Panc1 (cell line): ENCODE measurements at regions not wholly inside any gene's neighbourhood (a gene's known extent, or its start where the extent isn't known, plus 50 kb on each side); places are given as distances from the start of the nearest gene placed in this dataset.

ENCODE experiments used
- ATAC-seq: fragments of 200-7000 bp; cut with Tn5 transposase; 2 replicates; pipeline ENCODE4 v1.9.1; 2020; ENCODE audit warnings: mild to moderate bottlenecking, moderate library complexity
- BruUV-seq: library from RNA; stranded (reverse); fragments of 400-500 nt; replicated peaks from 2 replicates; lab custom pipeline; 2021; lab: Mats Ljungman, UMichigan
- CTCF ChIA-PET: fragments of 300-600 bp; sonication (Branson Sonifier 250); formaldehyde crosslinking; loops from one replicate; lab custom pipeline; 2022; ENCODE audit warnings: antibody characterized with exemption; lab: Charles Lee
- POLR2A ChIA-PET: fragments of 300-600 bp; sonication (Branson Sonifier 250); formaldehyde crosslinking; loops from one replicate; lab custom pipeline; 2022; ENCODE audit warnings: antibody characterized with exemption; lab: Charles Lee
- DNase-seq: peaks from one replicate; pipeline ENCODE4 v3.0.0-alpha.2; 2010; ENCODE audit warnings: low read depth, low spot score
- H3K27ac ChIP-seq: 2 replicates; pipeline ENCODE4 v1.5.1; 2011; ENCODE audit warnings: mild to moderate bottlenecking, low read length, inconsistent platforms
- H3K27me3 ChIP-seq: fragments of 200-500 bp; sonication (Bioruptor generic); 2 replicates; pipeline ENCODE4 v1.6.0; 2014; ENCODE audit warnings: low read length, inconsistent platforms; ENCODE audit not compliant: control insufficient read depth, insufficient read depth
- H3K36me3 ChIP-seq: fragments of 200-500 bp; sonication (Bioruptor generic); 2 replicates; pipeline ENCODE4 v1.5.1; 2014; ENCODE audit warnings: inconsistent platforms, mild to moderate bottlenecking, low read length, moderate library complexity; ENCODE audit not compliant: control insufficient read depth, insufficient read depth
- H3K4me1 ChIP-seq: 2 replicates; pipeline ENCODE4 v1.5.1; 2011; ENCODE audit warnings: inconsistent platforms, mild to moderate bottlenecking, low read length, moderate library complexity; ENCODE audit not compliant: control insufficient read depth, insufficient read depth
- H3K4me3 ChIP-seq, 2 experiments: 2 replicates each; pipeline ENCODE4 v1.5.1; 2011 to 2012; ENCODE audit warnings: low read depth in 2 of 2, low read length in 2 of 2, mild to moderate bottlenecking in 2 of 2, inconsistent platforms in 1 of 2, moderate library complexity in 1 of 2
- H3K9me3 ChIP-seq: fragments of 200-500 bp; sonication (Bioruptor generic); 2 replicates; pipeline ENCODE4 v1.5.1; 2014; ENCODE audit warnings: low read depth, mild to moderate bottlenecking, inconsistent platforms, low read length, moderate library complexity; ENCODE audit not compliant: control insufficient read depth, insufficient read depth
- CTCF ChIP-seq: fragments of 450-650 bp; IDR thresholded peaks from 2 replicates; pipeline ENCODE4 v1.5.1; 2017; ENCODE audit warnings: mild to moderate bottlenecking
- POLR2AphosphoS5 ChIP-seq: IDR thresholded peaks from 2 replicates; pipeline ENCODE4 v1.6.1; 2012; ENCODE audit warnings: mild to moderate bottlenecking, low read depth, low read length, moderate library complexity
- REST ChIP-seq, 2 experiments: IDR thresholded peaks; 2 replicates each; pipeline ENCODE4 v1.6.1; 2011 to 2012; ENCODE audit warnings: low read depth in 2 of 2, control low read depth in 1 of 2, low read length in 1 of 2, mild to moderate bottlenecking in 1 of 2, moderate library complexity in 1 of 2; ENCODE audit not compliant: insufficient read depth in 1 of 2
- SIN3A ChIP-seq: IDR thresholded peaks from 2 replicates; pipeline ENCODE4 v1.6.1; 2012; ENCODE audit warnings: low read depth, mild to moderate bottlenecking, low read length, moderate library complexity, borderline replicate concordance; ENCODE audit not compliant: insufficient read depth
- TCF7L2 ChIP-seq: IDR thresholded peaks from 2 replicates; pipeline ENCODE4 v1.6.1; 2011; ENCODE audit warnings: mild to moderate bottlenecking, low read depth, low read length, inconsistent platforms
- in situ Hi-C: cut with HindIII; loops from 2 replicates; pipeline ENCODE4 v1.10.0; 2016; ENCODE audit warnings: low sequenced_read_pairs, low pct_unique_long_range_greater_than_20kb
- intact Hi-C: fragments of 100-400 bp; cut with micrococcal nuclease; formaldehyde crosslinking; loops from one replicate; pipeline ENCODE4 v1.10.0; 2022; ENCODE audit not compliant: unreplicated experiment

- H3K9me3 ChIP-seq = 0 out of 2 replicates have a peak, but pooled peaks cover 2% of the 10 kb centered on the region
- no peaks in the 10 kb centered on the region for H3K27me3 ChIP-seq
- ATAC-seq (no peak), DNase-seq (no peak)
- in situ Hi-C loops = no loop called here
- no peak overlapping the region for H3K4me3 ChIP-seq
- no TSS peak for BruUV-seq
- intact Hi-C loops = no loop called here
- TF ChIP-seq SIN3A (no peak), TCF7L2 (no peak), POLR2AphosphoS5 (no peak), REST (IDR thresholded peaks at IDR 0.05; ENCODE audit: insufficient read depth in 1 of 2, low read depth in 2 of 2, low read length in 1 of 2) (no peak), CTCF (no peak)
- ChIA-PET CTCF (no interaction called here), POLR2A (no interaction called here)
- H3K27ac ChIP-seq = no peak overlapping the region
- H3K36me3 ChIP-seq = no peaks in the 10 kb centered on the region
- no peaks in the 10 kb centered on the region for H3K4me1 ChIP-seq
Observed at GRCh38 chr18:1480309-1480708, 575.6 kb downstream of the ADCYAP1 start.

GRCh38 chr18:1481577-1481976 lies 576.9 kb downstream of the ADCYAP1 start:
- intact Hi-C loops = no loop called here

More at GRCh38 chr18:1481577-1481976, 576.9 kb downstream of the ADCYAP1 start:
- Histone ChIP-seq H3K9me3 (0 out of 2 replicates have a peak, but pooled peaks cover 2% of the 10 kb centered on the region), H3K27ac (no peak overlapping the region), H3K4me1 (no peaks in the 10 kb centered on the region), H3K4me3 (no peak overlapping the region), H3K27me3 (no peaks in the 10 kb centered on the region), H3K36me3 (no peaks in the 10 kb centered on the region)
- ATAC-seq (no peak), DNase-seq (no peak)
- in situ Hi-C loops = no loop called here
- ChIA-PET POLR2A (no interaction called here), CTCF (no interaction called here)
- TF ChIP-seq REST (IDR thresholded peaks at IDR 0.05; ENCODE audit: insufficient read depth in 1 of 2, low read depth in 2 of 2, low read length in 1 of 2) = no peak
- TF ChIP-seq CTCF = no peak
- no peak for TF ChIP-seq POLR2AphosphoS5
- TF ChIP-seq SIN3A = no peak
- no peak for TF ChIP-seq TCF7L2
- BruUV-seq = no TSS peak
